Tibial nerve (tissue), 4 donors: ENCODE measurements at regions not wholly inside any gene's neighbourhood (a gene's known extent, or its start where the extent isn't known, plus 50 kb on each side); places are given as distances from the start of the nearest gene placed in this dataset.

Experiments used
- CTCF ChIP-seq, 5 experiments: fragments of 200-600 bp in 3 of 5; fragments of 450-650 bp in 2 of 5; sonication (generic) in 3 of 5; IDR thresholded peaks; one replicate each; pipeline ENCODE4 v1.5.1; 2016 to 2019; ENCODE audit warnings: antibody characterized with exemption in 5 of 5, mild to moderate bottlenecking in 3 of 5, moderate library complexity in 2 of 5
- EP300 ChIP-seq, 2 donors: sonication (generic); formaldehyde crosslinking; IDR thresholded peaks; one replicate each; pipeline ENCODE4 v1.6.1; 2017; ENCODE audit warnings: antibody characterized with exemption in 2 of 2, mild to moderate bottlenecking in 1 of 2
- POLR2A ChIP-seq, 2 donors: fragments of 450-650 bp; IDR thresholded peaks; one replicate each; pipeline ENCODE4 v1.6.1; 2017; ENCODE audit warnings: antibody characterized with exemption in 2 of 2, mild to moderate bottlenecking in 2 of 2, moderate library complexity in 2 of 2

- no peak for TF ChIP-seq CTCF (IDR thresholded peaks at IDR 0.05)
- TF ChIP-seq EP300 (IDR thresholded peaks at IDR 0.05) = no peak
- no peak for TF ChIP-seq POLR2A (IDR thresholded peaks at IDR 0.05)
Measured at GRCh38 chr1:58391056-58391455, 155.5 kb downstream of the OMA1 start.
